ENCODE measurements at regions not wholly inside any gene's neighbourhood (a gene's known extent, or its start where the extent isn't known, plus 50 kb on each side); places are given as distances from the start of the nearest gene placed in this dataset.

DNA sequence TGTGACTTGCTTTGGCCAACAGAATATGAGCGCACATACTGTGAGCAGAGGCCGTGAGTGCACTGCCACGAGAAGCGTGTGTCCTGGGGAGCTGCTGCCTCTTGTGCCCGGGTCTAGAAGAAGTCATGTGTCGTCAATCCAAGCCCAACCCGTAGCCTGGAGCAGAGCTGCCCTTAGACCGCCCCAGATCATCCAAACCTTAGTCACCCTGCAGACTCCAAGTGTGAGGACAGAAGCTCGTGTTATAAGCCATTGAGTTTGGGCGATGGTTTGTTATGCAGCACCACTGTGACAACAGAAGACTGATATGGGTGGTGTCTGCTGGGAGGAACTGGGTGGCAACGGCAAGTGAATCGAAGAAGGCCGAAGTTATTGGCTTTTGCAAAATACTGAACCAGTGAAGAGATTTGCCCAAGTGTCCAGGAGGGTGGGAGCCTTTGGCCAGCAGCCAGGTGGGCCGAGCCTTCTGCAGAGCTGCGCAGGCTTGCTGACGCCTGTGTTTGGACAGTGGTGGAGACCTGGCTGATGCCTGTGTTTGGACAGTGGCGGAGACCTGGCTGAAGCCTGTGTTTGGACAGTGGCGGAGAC, 101.3 kb upstream of the SULF2 start:
- TF ChIP-seq MAZ (IDR thresholded peaks at IDR 0.05; ENCODE audit: borderline replicate concordance, low read depth, low read length) (no peak), MAZ (CRISPR knock-in tag; IDR thresholded peaks at IDR 0.05; ENCODE audit: low read depth) (no peak), ZBTB7A (CRISPR knock-in tag; IDR thresholded peaks at IDR 0.05) (no peak), NFATC3 (CRISPR knock-in tag; IDR thresholded peaks at IDR 0.05) (no peak), MAFF (IDR thresholded peaks at IDR 0.05; ENCODE audit: low read depth, low read length) (no peak), NFYB (CRISPR knock-in tag; IDR thresholded peaks at IDR 0.05) (peak; percentile 12; the same call in 1 of the 2 replicates)
